Fibroblast of pulmonary artery (primary cell): ENCODE measurements at regions not wholly inside any gene's neighbourhood (a gene's known extent, or its start where the extent isn't known, plus 50 kb on each side); places are given as distances from the start of the nearest gene placed in this dataset.
"Not testable (repeated sequence)": the region's sequence is repeated elsewhere in the genome, so short reads cannot be mapped to it uniquely, and the experiment has no call there.

Experiments used
- DNase-seq: peaks from one replicate; pipeline ENCODE4 v3.0.0-alpha.2; 2010; ENCODE audit warnings: low read depth
- H3K4me3 ChIP-seq: replicated peaks from 2 replicates; pipeline ENCODE4 v1.5.1; 2011; ENCODE audit warnings: low read depth, mild to moderate bottlenecking, control low read depth, low read length, moderate library complexity
- TF ChIP-seq, protein P1 (sequence below): IDR thresholded peaks from 2 replicates; pipeline ENCODE4 v1.5.1; 2011; ENCODE audit warnings: mild to moderate bottlenecking, control low read depth, low read length, inconsistent platforms; ENCODE audit errors: missing control alignments

DNA sequence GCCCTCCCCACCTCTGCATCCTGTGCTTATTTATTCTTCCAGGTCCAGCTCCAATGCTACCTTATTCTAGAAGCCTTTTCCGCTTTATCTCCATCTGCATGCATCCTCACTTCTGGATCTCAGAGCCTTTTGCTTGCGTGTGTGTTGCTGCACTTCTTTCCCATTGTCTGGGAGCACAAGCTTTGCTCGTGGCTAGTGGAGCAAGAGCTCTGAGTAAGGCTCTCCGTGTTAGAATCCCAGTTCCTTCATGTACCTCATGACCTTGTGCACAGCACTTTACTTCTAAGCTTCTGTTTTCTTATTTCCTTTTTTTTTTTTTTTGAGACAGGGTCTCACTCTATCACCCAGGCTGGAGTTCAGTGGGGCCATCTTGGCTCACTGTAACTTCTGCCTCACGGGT is 140.0 kb upstream of the POU3F1 start:
- TF ChIP-seq, protein P1, sequence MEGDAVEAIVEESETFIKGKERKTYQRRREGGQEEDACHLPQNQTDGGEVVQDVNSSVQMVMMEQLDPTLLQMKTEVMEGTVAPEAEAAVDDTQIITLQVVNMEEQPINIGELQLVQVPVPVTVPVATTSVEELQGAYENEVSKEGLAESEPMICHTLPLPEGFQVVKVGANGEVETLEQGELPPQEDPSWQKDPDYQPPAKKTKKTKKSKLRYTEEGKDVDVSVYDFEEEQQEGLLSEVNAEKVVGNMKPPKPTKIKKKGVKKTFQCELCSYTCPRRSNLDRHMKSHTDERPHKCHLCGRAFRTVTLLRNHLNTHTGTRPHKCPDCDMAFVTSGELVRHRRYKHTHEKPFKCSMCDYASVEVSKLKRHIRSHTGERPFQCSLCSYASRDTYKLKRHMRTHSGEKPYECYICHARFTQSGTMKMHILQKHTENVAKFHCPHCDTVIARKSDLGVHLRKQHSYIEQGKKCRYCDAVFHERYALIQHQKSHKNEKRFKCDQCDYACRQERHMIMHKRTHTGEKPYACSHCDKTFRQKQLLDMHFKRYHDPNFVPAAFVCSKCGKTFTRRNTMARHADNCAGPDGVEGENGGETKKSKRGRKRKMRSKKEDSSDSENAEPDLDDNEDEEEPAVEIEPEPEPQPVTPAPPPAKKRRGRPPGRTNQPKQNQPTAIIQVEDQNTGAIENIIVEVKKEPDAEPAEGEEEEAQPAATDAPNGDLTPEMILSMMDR = no peak
- H3K4me3 ChIP-seq = no peak overlapping the region
- DNase-seq = no peak

DNA sequence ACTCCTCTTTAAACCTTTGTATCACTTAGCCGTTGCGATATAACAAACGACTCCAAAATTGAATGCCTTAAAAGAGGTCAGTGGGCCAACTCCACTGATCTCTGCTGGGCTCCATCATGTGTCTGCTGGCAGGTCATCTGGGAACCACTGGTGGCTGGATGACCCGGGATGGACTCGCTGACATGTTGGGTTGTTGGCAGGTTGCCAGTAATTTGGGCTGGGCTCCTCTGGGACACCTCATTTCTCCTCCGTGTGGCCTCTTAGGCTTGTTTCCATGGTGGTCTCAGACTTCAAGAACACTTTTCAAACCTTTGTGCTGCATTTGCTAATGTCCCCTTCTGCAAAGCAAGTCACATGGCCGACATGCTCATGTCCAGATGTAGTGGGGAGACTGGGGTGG is 139.3 kb upstream of the POU3F1 start:
- no peak overlapping the region for H3K4me3 ChIP-seq
- TF ChIP-seq, protein P1 = no peak
- DNase-seq = no peak

DNA sequence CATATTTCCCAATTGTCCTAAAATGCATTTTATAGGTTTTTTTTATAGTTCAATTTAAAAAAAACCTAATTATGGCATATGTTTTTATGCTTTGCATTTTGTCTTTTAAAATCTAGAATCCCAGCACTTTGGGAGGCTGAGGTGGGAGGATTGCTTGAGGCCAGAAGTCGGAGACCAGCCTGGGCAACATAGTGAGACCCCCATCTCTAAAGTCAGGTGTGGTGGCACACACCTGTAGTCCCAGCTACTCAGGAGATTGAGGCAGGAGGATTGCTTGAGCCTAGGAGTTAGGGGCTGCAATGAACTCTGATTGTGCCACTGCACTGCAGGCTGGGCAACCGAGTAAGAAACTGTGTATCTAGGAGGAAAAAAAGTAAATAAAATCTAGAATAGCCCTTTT is 137.2 kb upstream of the POU3F1 start:
- no peak for DNase-seq
- H3K4me3 ChIP-seq = no peak overlapping the region
- TF ChIP-seq, protein P1 = no peak

DNA sequence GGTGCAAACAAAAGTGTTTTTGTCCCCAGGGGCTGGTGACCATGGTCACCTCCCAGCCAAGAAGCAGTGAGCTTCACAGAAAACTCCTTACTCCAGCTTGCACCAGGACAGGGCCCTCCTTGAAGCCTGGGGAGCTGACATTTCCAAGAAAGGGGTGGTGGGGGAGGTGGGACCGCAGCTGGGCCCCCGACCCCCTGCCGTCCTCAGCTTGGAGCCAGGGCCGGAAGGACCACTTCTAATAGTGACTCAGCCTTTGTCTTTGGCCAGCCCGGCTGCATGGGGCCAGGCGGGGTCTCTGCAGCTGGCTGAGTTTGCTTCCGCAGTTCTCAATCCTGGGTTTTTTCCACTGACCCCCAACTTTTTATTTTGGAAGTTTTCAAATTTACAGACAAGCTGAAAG is 136.5 kb upstream of the POU3F1 start:
- no peak overlapping the region for H3K4me3 ChIP-seq
- TF ChIP-seq, protein P1 = no peak
- DNase-seq = no peak

DNA sequence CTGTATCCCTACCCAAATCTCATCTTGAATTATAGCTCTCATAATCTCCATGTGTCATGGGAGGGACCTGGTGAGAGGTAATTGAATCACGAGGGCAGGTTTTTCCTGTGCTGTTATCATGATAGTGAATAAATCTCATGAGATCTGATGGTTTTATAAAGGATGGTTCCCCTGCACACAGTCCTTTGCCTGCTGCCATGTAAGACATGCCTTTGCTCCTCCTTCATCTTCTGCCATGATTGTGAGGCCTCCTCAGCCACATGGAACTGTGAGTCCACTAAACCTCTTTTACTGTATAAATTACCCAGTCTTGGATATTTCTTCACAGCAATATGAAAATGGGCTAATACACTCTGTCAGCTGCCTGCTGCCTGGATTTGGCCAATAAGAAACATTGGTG is 133.8 kb upstream of the POU3F1 start:
- not testable (repeated sequence) for H3K4me3 ChIP-seq, DNase-seq

DNA sequence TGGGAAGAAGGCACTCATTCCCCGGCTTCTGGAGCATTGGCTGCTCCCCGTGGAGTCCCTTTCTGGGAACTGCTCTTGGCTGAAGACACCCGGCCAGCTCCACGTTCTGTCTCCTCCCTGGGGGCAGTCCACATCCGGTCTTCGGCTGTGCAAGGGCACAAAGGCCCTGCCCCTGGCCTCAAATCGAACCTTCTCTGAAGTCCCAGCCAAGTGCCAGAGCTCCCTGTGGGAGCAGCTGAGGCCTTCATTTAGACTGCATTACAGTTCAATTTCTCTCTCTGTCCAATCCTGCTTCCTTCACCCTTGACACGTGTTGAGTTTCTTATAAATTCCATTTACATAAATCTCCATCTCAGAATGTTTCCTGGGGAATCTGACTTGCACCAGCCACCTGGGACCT is 132.9 kb upstream of the POU3F1 start:
- H3K4me3 ChIP-seq = no peak overlapping the region
- TF ChIP-seq, protein P1 = no peak
- no peak for DNase-seq

DNA sequence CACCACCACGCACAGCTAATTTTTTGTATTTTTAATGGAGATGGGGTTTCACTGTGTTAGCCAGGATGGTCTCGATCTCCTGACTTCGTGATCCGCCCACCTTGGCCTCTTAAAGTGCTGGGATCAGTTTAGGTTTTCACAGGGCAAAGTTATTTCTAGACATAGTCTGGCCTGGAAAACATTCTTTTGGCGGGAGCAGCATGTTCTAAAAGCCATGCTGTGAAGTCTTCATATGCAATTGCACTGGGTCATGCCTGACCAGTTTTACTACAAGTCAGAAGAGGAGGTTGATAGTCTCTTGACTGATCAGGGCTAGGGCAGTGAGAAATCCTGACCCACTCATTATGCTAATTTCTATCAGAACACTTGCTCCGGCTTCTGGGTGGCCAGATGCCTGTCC is 131.6 kb upstream of the POU3F1 start:
- no peak overlapping the region for H3K4me3 ChIP-seq
- DNase-seq = no peak
- TF ChIP-seq, protein P1 = no peak

DNA sequence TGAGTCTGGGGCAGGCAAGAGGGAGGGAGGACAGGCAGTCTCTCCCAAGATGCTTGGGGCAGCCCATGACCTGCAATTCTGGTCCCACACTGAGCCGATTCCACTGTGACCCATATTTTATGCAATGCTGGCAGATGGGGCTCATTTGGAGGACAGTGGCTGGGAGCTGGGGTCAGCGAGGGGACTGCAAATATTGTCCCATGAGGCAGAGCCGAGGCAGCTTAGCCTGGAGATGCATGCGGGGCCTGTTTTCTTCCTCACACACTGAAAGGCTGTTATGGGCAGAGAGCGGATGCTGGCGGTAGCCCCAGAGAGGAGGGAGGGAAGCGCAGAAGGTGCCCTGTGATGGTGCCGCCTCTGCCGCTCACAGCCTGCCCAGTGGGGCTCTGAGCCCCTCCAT is 128.5 kb upstream of the POU3F1 start:
- no peak for DNase-seq
- H3K4me3 ChIP-seq = no peak overlapping the region
- TF ChIP-seq, protein P1 = no peak
